ENCODE measurements at regions not wholly inside any gene's neighbourhood (a gene's known extent, or its start where the extent isn't known, plus 50 kb on each side); places are given as distances from the start of the nearest gene placed in this dataset.

GRCh38 chr12:83404521-83404920 lies 717.8 kb downstream of the TMTC2 start:
- H3K27ac ChIP-seq = no peak overlapping the region
- intact Hi-C loops (cut with DNase I) = no loop called here
- 77 to 89% (median 78%) methylated on average over 3 of the region's 3 CpGs for WGBS, 4 donors
- H3K4me3 ChIP-seq = no peak overlapping the region
- no peaks in the 10 kb centered on the region for H3K4me1 ChIP-seq (replicated peaks in 1 of 2)
- H3K36me3 ChIP-seq (replicated peaks in 1 of 2) = no peaks in the 10 kb centered on the region
- no peaks in the 10 kb centered on the region for H3K27me3 ChIP-seq
- no peak for DNase-seq
- no peaks in the 10 kb centered on the region for H3K9me3 ChIP-seq (replicated peaks in 1 of 3)
- TF ChIP-seq POLR2A (IDR thresholded peaks at IDR 0.05) (no peak), CTCF (IDR thresholded peaks at IDR 0.05) (no peak)

GRCh38 chr12:83390186-83390585 lies 703.5 kb downstream of the TMTC2 start:
- no peaks in the 10 kb centered on the region for H3K36me3 ChIP-seq (replicated peaks in 1 of 2)
- intact Hi-C loops (cut with DNase I) = no loop called here
- no peak overlapping the region for H3K27ac ChIP-seq
- TF ChIP-seq POLR2A (IDR thresholded peaks at IDR 0.05) (no peak), CTCF (IDR thresholded peaks at IDR 0.05) (no peak)
- 53 to 63% (median 59%) methylated on average over 3 of the region's 3 CpGs for WGBS, 4 donors
- no peaks in the 10 kb centered on the region for H3K4me1 ChIP-seq (replicated peaks in 1 of 2)
- H3K4me3 ChIP-seq = no peak overlapping the region
- H3K9me3 ChIP-seq (replicated peaks in 1 of 3) = no peaks in the 10 kb centered on the region
- H3K27me3 ChIP-seq = no peaks in the 10 kb centered on the region
- DNase-seq = no peak

- Histone ChIP-seq H3K4me1 (replicated peaks in 1 of 2) (no peaks in the 10 kb centered on the region), H3K27me3 (no peaks in the 10 kb centered on the region), H3K4me3 (no peak overlapping the region), H3K36me3 (replicated peaks in 1 of 2) (no peaks in the 10 kb centered on the region), H3K9me3 (replicated peaks in 1 of 3) (no peaks in the 10 kb centered on the region), H3K27ac (no peak overlapping the region)
- peak; percentile 37 to 67 (median 59) for DNase-seq
- intact Hi-C loops (cut with DNase I) = loop anchor here in 1 of 2 donors (10.0 kb wide), 1 partner anchor 385 kb away; no protein-coding TSS in a partner anchor
- 52 to 68% (median 59%) methylated on average over 16 of the region's 16 CpGs for WGBS, 4 donors
- TF ChIP-seq POLR2A (IDR thresholded peaks at IDR 0.05) (no peak), CTCF (IDR thresholded peaks at IDR 0.05) (peak; percentile 7 to 57 (median 40))
Measured at GRCh38 chr12:83389237-83389996, 702.7 kb downstream of the TMTC2 start.

- Histone ChIP-seq H3K27me3 (no peaks in the 10 kb centered on the region), H3K9me3 (replicated peaks in 1 of 3) (no peaks in the 10 kb centered on the region), H3K4me3 (no peak overlapping the region), H3K4me1 (replicated peaks in 1 of 2) (no peaks in the 10 kb centered on the region), H3K27ac (no peak overlapping the region), H3K36me3 (replicated peaks in 1 of 2) (no peaks in the 10 kb centered on the region)
- DNase-seq = no peak
- TF ChIP-seq CTCF (IDR thresholded peaks at IDR 0.05) (no peak), POLR2A (IDR thresholded peaks at IDR 0.05) (no peak)
- intact Hi-C loops (cut with DNase I) = loop anchor here in 1 of 2 donors (10.0 kb wide), 1 partner anchor 384 kb away; no protein-coding TSS in a partner anchor
Measured at GRCh38 chr12:83388551-83388950, 701.8 kb downstream of the TMTC2 start.

All from adrenal gland (tissue), 9 donors.